K562 (cell line): ENCODE measurements at regions not wholly inside any gene's neighbourhood (a gene's known extent, or its start where the extent isn't known, plus 50 kb on each side); places are given as distances from the start of the nearest gene placed in this dataset.

Experiments used
- ATAC-seq: fragments of 200-7000 bp; cut with Tn5 transposase; 3 replicates; pipeline ENCODE4 v1.9.1; 2020; ENCODE audit warnings: moderate library complexity
- BruUV-seq: library from RNA; stranded (reverse); fragments of 400-500 nt; replicated peaks from 2 replicates; lab custom pipeline; 2021; lab: Mats Ljungman, UMichigan
- CTCF ChIA-PET: fragments of 300-600 bp; formaldehyde crosslinking; extraction: SDS; loops from one replicate; lab custom pipeline; 2021; ENCODE audit warnings: low intra/inter-chr PET ratio; lab: Yijun Ruan, JAX
- POLR2A ChIA-PET: fragments of 300-600, 350-650 bp; sonication (Branson Sonifier 250); formaldehyde crosslinking; extraction: SDS; loops from one replicate; lab custom pipeline; 2021; ENCODE audit warnings: antibody characterized with exemption, inconsistent platforms; lab: Yijun Ruan, JAX
- DNase-seq, 4 experiments: peaks; one replicate each; pipeline versions ENCODE4 v3.0.0 to v3.0.0-alpha.2; 2011 to 2018; ENCODE audit warnings: low spot score in 3 of 4, mixed read lengths in 3 of 4; ENCODE audit errors: extremely low read depth in 1 of 4
- FAIRE-seq: peaks from 2 replicates; lab custom pipeline; 2011; peaks lifted over from hg19 to GRCh38; lab: Jason Lieb, UNC
- H2AFZ ChIP-seq: 2 replicates; pipeline ENCODE4 v1.6.0; 2011; ENCODE audit warnings: low read depth, low read length, control low read depth, inconsistent platforms
- H3K27ac ChIP-seq: fragments of 200-600 bp; 3 replicates; pipeline ENCODE4 v1.8.0; 2011; ENCODE audit warnings: low read depth, mild to moderate bottlenecking, control low read depth, inconsistent platforms, low read length, moderate library complexity, mixed read lengths; ENCODE audit errors: extremely low read depth
- H3K27me3 ChIP-seq, 2 experiments: fragments of 300-600 bp in 1 of 2; 2 replicates in 1 of 2; 3 replicates in 1 of 2; pipeline versions ENCODE4 v1.6.0 to v1.8.0; 2011; ENCODE audit warnings: inconsistent platforms in 2 of 2, low read length in 2 of 2, mild to moderate bottlenecking in 1 of 2, mixed read lengths in 1 of 2, moderate library complexity in 1 of 2; ENCODE audit not compliant: control insufficient read depth in 2 of 2, insufficient read depth in 2 of 2
- H3K36me3 ChIP-seq: fragments of 300-600 bp; 3 replicates; pipeline ENCODE4 v1.8.0; 2011; ENCODE audit warnings: mild to moderate bottlenecking, low read length, inconsistent platforms; ENCODE audit not compliant: control insufficient read depth, insufficient read depth
- H3K4me1 ChIP-seq, 2 experiments: fragments of 200-600 bp in 1 of 2; replicated peaks in 1 of 2; 2 replicates in 1 of 2; 3 replicates in 1 of 2; pipeline versions ENCODE4 v1.5.1 to v1.8.0; 2011; ENCODE audit warnings: inconsistent platforms in 2 of 2, low read length in 2 of 2, mild to moderate bottlenecking in 1 of 2, mixed read lengths in 1 of 2, moderate library complexity in 1 of 2; ENCODE audit not compliant: control insufficient read depth in 2 of 2, insufficient read depth in 2 of 2
- H3K4me2 ChIP-seq: 2 replicates; pipeline ENCODE4 v1.6.1; 2011; ENCODE audit warnings: low read length, control low read depth, inconsistent platforms, mixed read lengths; ENCODE audit not compliant: insufficient read depth
- H3K4me3 ChIP-seq: fragments of 200-600 bp; sonication (generic), shearing (Covaris generic); 2 replicates; pipeline ENCODE4 v1.5.1; 2016; ENCODE audit warnings: control low read depth, inconsistent platforms
- H3K79me2 ChIP-seq: fragments of 200-600 bp; 3 replicates; pipeline ENCODE4 v1.8.0; 2011; ENCODE audit warnings: low read length, inconsistent platforms; ENCODE audit not compliant: control insufficient read depth, insufficient read depth
- H3K9ac ChIP-seq, 2 experiments: 2 replicates each; pipeline versions ENCODE4 v1.6.0 to v1.6.1; 2011; ENCODE audit warnings: low read depth in 2 of 2, low read length in 2 of 2, control low read depth in 1 of 2, inconsistent platforms in 1 of 2, mild to moderate bottlenecking in 1 of 2, mixed read lengths in 1 of 2; ENCODE audit not compliant: insufficient read depth in 1 of 2
- H3K9me1 ChIP-seq: one replicate; pipeline ENCODE4 v1.6.0; 2011; ENCODE audit warnings: inconsistent platforms, mild to moderate bottlenecking, low read length, moderate library complexity; ENCODE audit not compliant: control insufficient read depth, insufficient read depth
- H3K9me3 ChIP-seq: replicated peaks from 2 replicates; pipeline ENCODE4 v1.5.1; 2011; ENCODE audit warnings: low read depth, low read length, inconsistent platforms; ENCODE audit not compliant: control insufficient read depth, insufficient read depth
- H4K20me1 ChIP-seq: replicated peaks from 2 replicates; pipeline ENCODE4 v1.6.1; 2011; ENCODE audit warnings: low read length, inconsistent platforms, mixed read lengths; ENCODE audit not compliant: control insufficient read depth, insufficient read depth
- ARNT ChIP-seq, 2 experiments: fragments of 450-650 bp; IDR thresholded peaks; 2 replicates each; pipeline ENCODE4 v1.6.1; 2016; ENCODE audit warnings: mild to moderate bottlenecking in 1 of 2
- CREBBP ChIP-seq: IDR thresholded peaks from one replicate; pipeline ENCODE4 v1.6.1; 2012; ENCODE audit warnings: low read depth, mild to moderate bottlenecking, control low read depth, inconsistent platforms, low read length
- IRF2 ChIP-seq: sonication (generic); formaldehyde crosslinking; IDR thresholded peaks from 2 replicates; pipeline ENCODE4 v1.8.1; 2022; ENCODE audit warnings: mild to moderate bottlenecking, missing genetic modification reagents
- JUND ChIP-seq, 2 experiments: IDR thresholded peaks; 2 replicates in 1 of 2; 3 replicates in 1 of 2; pipeline ENCODE4 v1.6.1; 2011; ENCODE audit warnings: borderline replicate concordance in 2 of 2, low read depth in 2 of 2, low read length in 2 of 2, improper control_type of control experiment in 1 of 2, missing biosample characterization in 1 of 2, missing genetic modification characterization in 1 of 2, missing genetic modification reagents in 1 of 2
- KDM2B ChIP-seq: fragments of 250-450 bp; sonication (Bioruptor Pico); IDR thresholded peaks from 2 replicates; pipeline ENCODE4 v1.8.0; 2021; ENCODE audit warnings: mild to moderate bottlenecking, moderate library complexity
- MYBL2 ChIP-seq, 2 experiments: fragments of 450-650 bp in 1 of 2; sonication (generic) in 1 of 2; formaldehyde crosslinking in 1 of 2; IDR thresholded peaks; 2 replicates each; pipeline versions ENCODE4 v1.6.1 to v1.8.1; 2017 to 2022; ENCODE audit warnings: borderline replicate concordance in 1 of 2, inconsistent platforms in 1 of 2, low read depth in 1 of 2, mild to moderate bottlenecking in 1 of 2, missing genetic modification reagents in 1 of 2, moderate library complexity in 1 of 2
- NR2C1 ChIP-seq, 2 experiments: fragments of 450-650 bp; IDR thresholded peaks; 2 replicates each; pipeline ENCODE4 v1.6.1; 2017; ENCODE audit warnings: mild to moderate bottlenecking in 2 of 2, antibody characterized with exemption in 1 of 2, inconsistent platforms in 1 of 2, missing compliant biosample characterization in 1 of 2, missing genetic modification characterization in 1 of 2
- POLR2AphosphoS5 ChIP-seq: IDR thresholded peaks from 2 replicates; pipeline ENCODE4 v1.6.1; 2011; ENCODE audit warnings: mild to moderate bottlenecking, low read depth, low read length, moderate library complexity; ENCODE audit not compliant: control insufficient read depth, insufficient read depth
- SOX6 ChIP-seq: fragments of 450-650 bp; IDR thresholded peaks from 2 replicates; pipeline ENCODE4 v1.6.1; 2014; ENCODE audit warnings: mild to moderate bottlenecking
- ZNF785 ChIP-seq: fragments of 250-450 bp; sonication (Bioruptor Pico); IDR thresholded peaks from 2 replicates; pipeline ENCODE4 v1.4.0; 2020; ENCODE audit warnings: mild to moderate bottlenecking
- WGBS: fragments of 100-300 bp; shearing (Covaris generic); methylation state at CpG from one replicate; pipeline ENCODE4 v1.1.6; 2016; ENCODE audit warnings: low coverage, mixed read lengths; ENCODE audit not compliant: insufficient coverage; ENCODE audit errors: missing lambda C conversion rate; 5-methylcytosine and 5-hydroxymethylcytosine counted together
- in situ Hi-C: fragments of 300-500 bp; cut with MboI; formaldehyde crosslinking; loops from 4 replicates; pipeline ENCODE4 v1.15.0; 2018; ENCODE audit warnings: inconsistent platforms, mixed read lengths
- intact Hi-C: fragments of 100-400 bp; cut with micrococcal nuclease; formaldehyde crosslinking; loops from 2 replicates; pipeline ENCODE4 v1.14.2; 2022
- TF ChIP-seq, protein P1 (sequence below), 2 experiments: fragments of 200-800 bp in 1 of 2; sonication (Bioruptor generic) in 1 of 2; sonication (generic) in 1 of 2; formaldehyde crosslinking in 1 of 2; IDR thresholded peaks in 1 of 2; conservative IDR thresholded peaks in 1 of 2; 2 replicates each; pipeline versions ENCODE4 v1.5.0 to v1.6.1; 2016 to 2020; ENCODE audit warnings: missing compliant biosample characterization in 1 of 2, missing genetic modification characterization in 1 of 2, missing genetic modification reagents in 1 of 2

DNA sequence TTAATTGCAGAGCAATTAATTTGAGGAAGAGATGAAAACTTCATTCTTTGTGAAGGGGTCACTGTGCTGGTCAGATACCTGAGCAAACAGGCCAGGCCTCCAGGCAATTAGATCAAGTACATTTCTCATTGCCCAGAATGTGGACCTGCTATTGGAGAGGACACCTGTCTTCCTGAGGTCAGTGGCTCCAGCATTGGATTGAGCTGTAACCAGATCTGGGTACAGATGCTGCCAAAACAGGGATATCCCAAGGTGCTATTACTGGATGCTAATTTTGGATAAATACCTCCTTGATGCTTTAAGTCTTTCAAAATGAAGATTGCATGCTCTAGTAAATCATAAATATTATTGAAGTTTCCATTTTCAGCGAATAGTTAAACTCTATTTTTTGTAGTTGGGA, 131.5 kb downstream of the FAM161A start:
- no TSS peak for BruUV-seq
- WGBS: 0% methylated on average over 1 of the region's 1 CpG
- intact Hi-C loops: loop anchor here (10.0 kb wide), 1 partner anchor 72 kb away; no protein-coding TSS in a partner anchor
- H3K4me1 ChIP-seq: peaks cover 0 to 4% of the 10 kb centered on the region in 2 experiments; a peak in 1 of 5 replicates
- no peak overlapping the region for H3K9ac ChIP-seq
- H3K36me3 ChIP-seq: no peaks in the 10 kb centered on the region
- CTCF ChIA-PET: no interaction called here
- H3K27me3 ChIP-seq: peaks cover 0 to 16% of the 10 kb centered on the region in 2 experiments; a peak in 2 of 5 replicates
- DNase-seq: no peak
- FAIRE-seq: no peak
- H4K20me1 ChIP-seq: no peaks in the 10 kb centered on the region
- no peak overlapping the region for H3K4me3 ChIP-seq
- ATAC-seq: no peak
- H3K79me2 ChIP-seq: no peaks in the 10 kb centered on the region
- in situ Hi-C loops: no loop called here
- H2AFZ ChIP-seq: no peak overlapping the region
- no peaks in the 10 kb centered on the region for H3K9me1 ChIP-seq
- POLR2A ChIA-PET: interaction anchor here (1.0 kb wide), 1 partner anchor 22 kb away, joined by 4 read pairs; no protein-coding TSS in a partner anchor
- TF ChIP-seq JUND (IDR thresholded peaks at IDR 0.05; ENCODE audit: borderline replicate concordance, low read depth, low read length) (no peak), JUND (tag; IDR thresholded peaks at IDR 0.05; ENCODE audit: borderline replicate concordance, low read depth, low read length) (no peak), CREBBP (no peak), SOX6 (no peak), ZNF785 (CRISPR knock-in tag) (no peak), KDM2B (CRISPR knock-in tag) (no peak)
- H3K27ac ChIP-seq: no peak overlapping the region
- no peaks in the 10 kb centered on the region for H3K9me3 ChIP-seq
- H3K4me2 ChIP-seq: no peak overlapping the region

DNA sequence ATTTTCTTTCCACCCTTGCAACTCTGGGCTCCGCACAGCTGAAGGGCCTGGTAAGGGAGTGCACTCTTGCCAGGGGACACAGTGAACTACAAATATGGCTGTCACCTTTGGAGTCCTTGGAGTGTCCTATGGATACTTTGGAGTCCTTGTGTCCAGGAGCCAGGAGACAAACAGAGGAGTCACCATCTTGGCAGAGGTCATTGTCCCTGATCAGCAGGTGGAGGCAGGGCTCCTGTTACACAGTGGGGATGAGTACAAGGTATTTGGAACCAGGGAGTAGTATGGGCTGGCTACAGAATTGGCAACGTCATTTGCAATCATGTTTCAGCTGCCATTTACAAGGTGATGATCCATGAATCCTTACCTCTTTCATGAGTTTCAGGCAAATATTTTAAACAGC, 132.5 kb downstream of the FAM161A start:
- Histone ChIP-seq H3K27me3 (peaks cover 0 to 25% of the 10 kb centered on the region in 2 experiments; a peak in 2 of 5 replicates), H3K9me1 (no peaks in the 10 kb centered on the region), H3K27ac (no peak overlapping the region), H3K9me3 (no peaks in the 10 kb centered on the region), H3K9ac (no peak overlapping the region), H3K4me3 (no peak overlapping the region), H3K36me3 (no peaks in the 10 kb centered on the region), H3K79me2 (no peaks in the 10 kb centered on the region), H3K4me2 (no peak overlapping the region), H3K4me1 (peaks cover 0 to 4% of the 10 kb centered on the region in 2 experiments; a peak in 1 of 5 replicates), H4K20me1 (no peaks in the 10 kb centered on the region), H2AFZ (no peak overlapping the region)
- FAIRE-seq (no peak), DNase-seq (no peak), ATAC-seq (no peak)
- POLR2A ChIA-PET: interaction anchor here (0.7 kb wide), 1 partner anchor 173 kb away, joined by 3 read pairs; no protein-coding TSS in a partner anchor
- BruUV-seq: no TSS peak
- WGBS: 27% methylated on average over 2 of the region's 2 CpGs
- in situ Hi-C loops (no loop called here), intact Hi-C loops (loop anchor here (10.0 kb wide), 1 partner anchor 73 kb away; no protein-coding TSS in a partner anchor)
- CTCF ChIA-PET: no interaction called here
- TF ChIP-seq POLR2AphosphoS5 (no peak), ARNT (IDR thresholded peaks at IDR 0.05) (no peak), NR2C1 (IDR thresholded peaks at IDR 0.05) (no peak), NR2C1 (tag; IDR thresholded peaks at IDR 0.05) (no peak), MYBL2 (IDR thresholded peaks at IDR 0.05; ENCODE audit: low read depth) (no peak), MYBL2 (CRISPR knock-in tag; IDR thresholded peaks at IDR 0.05; ENCODE audit: borderline replicate concordance) (no peak), IRF2 (CRISPR knock-in tag) (no peak)
- TF ChIP-seq, protein P1, sequence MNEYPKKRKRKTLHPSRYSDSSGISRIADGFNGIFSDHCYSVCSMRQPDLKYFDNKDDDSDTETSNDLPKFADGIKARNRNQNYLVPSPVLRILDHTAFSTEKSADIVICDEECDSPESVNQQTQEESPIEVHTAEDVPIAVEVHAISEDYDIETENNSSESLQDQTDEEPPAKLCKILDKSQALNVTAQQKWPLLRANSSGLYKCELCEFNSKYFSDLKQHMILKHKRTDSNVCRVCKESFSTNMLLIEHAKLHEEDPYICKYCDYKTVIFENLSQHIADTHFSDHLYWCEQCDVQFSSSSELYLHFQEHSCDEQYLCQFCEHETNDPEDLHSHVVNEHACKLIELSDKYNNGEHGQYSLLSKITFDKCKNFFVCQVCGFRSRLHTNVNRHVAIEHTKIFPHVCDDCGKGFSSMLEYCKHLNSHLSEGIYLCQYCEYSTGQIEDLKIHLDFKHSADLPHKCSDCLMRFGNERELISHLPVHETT (CRISPR knock-in tag; conservative IDR thresholded peaks at IDR 0.05 in 1 of 2, IDR thresholded peaks at IDR 0.05 in 1 of 2): no peak
